ENCODE measurements at regions not wholly inside any gene's neighbourhood (a gene's known extent, or its start where the extent isn't known, plus 50 kb on each side); places are given as distances from the start of the nearest gene placed in this dataset.

- TF ChIP-seq, protein P1, sequence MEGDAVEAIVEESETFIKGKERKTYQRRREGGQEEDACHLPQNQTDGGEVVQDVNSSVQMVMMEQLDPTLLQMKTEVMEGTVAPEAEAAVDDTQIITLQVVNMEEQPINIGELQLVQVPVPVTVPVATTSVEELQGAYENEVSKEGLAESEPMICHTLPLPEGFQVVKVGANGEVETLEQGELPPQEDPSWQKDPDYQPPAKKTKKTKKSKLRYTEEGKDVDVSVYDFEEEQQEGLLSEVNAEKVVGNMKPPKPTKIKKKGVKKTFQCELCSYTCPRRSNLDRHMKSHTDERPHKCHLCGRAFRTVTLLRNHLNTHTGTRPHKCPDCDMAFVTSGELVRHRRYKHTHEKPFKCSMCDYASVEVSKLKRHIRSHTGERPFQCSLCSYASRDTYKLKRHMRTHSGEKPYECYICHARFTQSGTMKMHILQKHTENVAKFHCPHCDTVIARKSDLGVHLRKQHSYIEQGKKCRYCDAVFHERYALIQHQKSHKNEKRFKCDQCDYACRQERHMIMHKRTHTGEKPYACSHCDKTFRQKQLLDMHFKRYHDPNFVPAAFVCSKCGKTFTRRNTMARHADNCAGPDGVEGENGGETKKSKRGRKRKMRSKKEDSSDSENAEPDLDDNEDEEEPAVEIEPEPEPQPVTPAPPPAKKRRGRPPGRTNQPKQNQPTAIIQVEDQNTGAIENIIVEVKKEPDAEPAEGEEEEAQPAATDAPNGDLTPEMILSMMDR (IDR thresholded peaks at IDR 0.05), result no peak
- no peak for TF ChIP-seq POLR2A (IDR thresholded peaks at IDR 0.05)
- no peak for TF ChIP-seq EP300 (IDR thresholded peaks at IDR 0.05)
These were observed 535.0 kb upstream of the MEF2C start for GRCh38 chr5:89417990-89418389.
